Astrocyte (in vitro differentiated cells and primary cell): ENCODE measurements at regions not wholly inside any gene's neighbourhood (a gene's known extent, or its start where the extent isn't known, plus 50 kb on each side); places are given as distances from the start of the nearest gene placed in this dataset.

Experiments
- DNase-seq: peaks from one replicate; pipeline ENCODE4 v3.0.0-alpha.2; 2010; ENCODE audit warnings: low read depth
- FAIRE-seq: peaks from 2 replicates; lab custom pipeline; 2011; peaks lifted over from hg19 to GRCh38; lab: Jason Lieb, UNC
- H2AFZ ChIP-seq: 2 replicates; pipeline ENCODE4 v1.6.0; 2012; ENCODE audit warnings: low read depth, low read length, inconsistent platforms
- H3K27ac ChIP-seq: 2 replicates; pipeline ENCODE4 v1.5.1; 2011; ENCODE audit warnings: low read depth, low read length, inconsistent platforms
- H3K27me3 ChIP-seq: 2 replicates; pipeline ENCODE4 v1.6.0; 2011; ENCODE audit warnings: low read length, inconsistent platforms; ENCODE audit not compliant: insufficient read depth
- H3K36me3 ChIP-seq: 2 replicates; pipeline ENCODE4 v1.5.1; 2011; ENCODE audit warnings: low read length, inconsistent platforms; ENCODE audit not compliant: insufficient read depth
- H3K4me1 ChIP-seq: 2 replicates; pipeline ENCODE4 v1.5.1; 2011; ENCODE audit warnings: low read length, inconsistent platforms; ENCODE audit not compliant: insufficient read depth
- H3K4me2 ChIP-seq: 2 replicates; pipeline ENCODE4 v1.6.0; 2012; ENCODE audit warnings: low read length, inconsistent platforms
- H3K4me3 ChIP-seq: 2 replicates; pipeline ENCODE4 v1.5.1; 2011; ENCODE audit warnings: low read depth, mild to moderate bottlenecking, low read length, inconsistent platforms; ENCODE audit not compliant: insufficient read depth
- H3K79me2 ChIP-seq: 2 replicates; pipeline ENCODE4 v1.6.0; 2012; ENCODE audit warnings: mild to moderate bottlenecking, low read length, inconsistent platforms; ENCODE audit not compliant: insufficient read depth
- H3K9ac ChIP-seq: 2 replicates; pipeline ENCODE4 v1.6.0; 2012; ENCODE audit warnings: mild to moderate bottlenecking, low read length, inconsistent platforms
- H3K9me3 ChIP-seq: 2 replicates; pipeline ENCODE4 v1.5.1; 2012; ENCODE audit warnings: low read depth, mild to moderate bottlenecking, low read length, inconsistent platforms; ENCODE audit not compliant: insufficient read depth
- H4K20me1 ChIP-seq: 2 replicates; pipeline ENCODE4 v1.6.0; 2012; ENCODE audit warnings: low read length, inconsistent platforms; ENCODE audit not compliant: insufficient read depth
- H3K27ac Mint-ChIP-seq: one replicate; pipeline ENCODE4 v1.8.0; 2021; ENCODE audit warnings: mild to moderate bottlenecking, mixed read lengths; ENCODE audit not compliant: unreplicated experiment
- H3K27me3 Mint-ChIP-seq: one replicate; pipeline ENCODE4 v1.8.0; 2021; ENCODE audit warnings: low read depth, mixed read lengths; ENCODE audit not compliant: unreplicated experiment
- H3K36me3 Mint-ChIP-seq: one replicate; pipeline ENCODE4 v1.8.0; 2021; ENCODE audit warnings: low read depth, mixed read lengths; ENCODE audit not compliant: unreplicated experiment
- H3K4me1 Mint-ChIP-seq: one replicate; pipeline ENCODE4 v1.8.0; 2021; ENCODE audit warnings: low read depth, mixed read lengths; ENCODE audit not compliant: unreplicated experiment
- H3K4me3 Mint-ChIP-seq: one replicate; pipeline ENCODE4 v1.8.0; 2021; ENCODE audit warnings: mild to moderate bottlenecking, moderate library complexity, mixed read lengths; ENCODE audit not compliant: unreplicated experiment
- H3K9me3 Mint-ChIP-seq: one replicate; pipeline ENCODE4 v1.8.0; 2021; ENCODE audit warnings: mild to moderate bottlenecking, mixed read lengths; ENCODE audit not compliant: unreplicated experiment
- EZH2 ChIP-seq: IDR thresholded peaks from 2 replicates; pipeline ENCODE4 v1.6.1; 2012; ENCODE audit warnings: mild to moderate bottlenecking, low read length, inconsistent platforms; ENCODE audit not compliant: insufficient read depth
- TF ChIP-seq, protein P1 (sequence below): IDR thresholded peaks from 2 replicates; pipeline ENCODE4 v1.5.1; 2011; ENCODE audit warnings: low read depth, mild to moderate bottlenecking, inconsistent platforms, low read length, moderate library complexity; ENCODE audit not compliant: insufficient read depth

DNA sequence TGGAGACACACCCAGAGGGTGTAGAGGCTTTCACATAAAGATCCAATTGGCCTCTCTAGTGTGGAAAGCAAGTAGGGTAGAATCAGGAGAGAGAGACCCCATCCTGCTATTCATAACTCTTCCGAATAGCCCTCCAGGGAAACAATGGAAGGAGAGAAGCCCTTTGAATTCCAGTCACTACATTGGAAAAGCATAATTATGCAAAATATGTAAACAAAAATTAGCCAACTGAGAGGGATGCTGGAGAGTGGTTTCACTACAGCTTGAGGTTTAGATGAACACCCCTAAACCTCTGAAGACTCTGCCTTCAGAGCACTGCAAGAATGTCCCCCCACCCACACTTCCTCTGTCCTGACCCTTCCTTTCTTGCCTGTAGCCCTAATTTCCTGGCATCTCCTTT is 197.3 kb upstream of the ANKRD55 start:
- no peaks in the 10 kb centered on the region for H3K27me3 ChIP-seq
- H3K4me3 ChIP-seq: no peak overlapping the region
- no peak overlapping the region for H3K27ac ChIP-seq
- H3K36me3 ChIP-seq: no peaks in the 10 kb centered on the region
- Mint-ChIP-seq H3K4me1 (no peaks in the 10 kb centered on the region), H3K36me3 (no peaks in the 10 kb centered on the region), H3K27ac (no peak overlapping the region), H3K9me3 (peaks cover 4% of the 10 kb centered on the region), H3K27me3 (peaks cover 2% of the 10 kb centered on the region), H3K4me3 (no peak overlapping the region)
- H3K4me1 ChIP-seq: no peaks in the 10 kb centered on the region
- no peaks in the 10 kb centered on the region for H3K79me2 ChIP-seq
- no peak overlapping the region for H3K9ac ChIP-seq
- H3K4me2 ChIP-seq: no peak overlapping the region
- no peaks in the 10 kb centered on the region for H4K20me1 ChIP-seq
- TF ChIP-seq EZH2: no peak
- TF ChIP-seq, protein P1, sequence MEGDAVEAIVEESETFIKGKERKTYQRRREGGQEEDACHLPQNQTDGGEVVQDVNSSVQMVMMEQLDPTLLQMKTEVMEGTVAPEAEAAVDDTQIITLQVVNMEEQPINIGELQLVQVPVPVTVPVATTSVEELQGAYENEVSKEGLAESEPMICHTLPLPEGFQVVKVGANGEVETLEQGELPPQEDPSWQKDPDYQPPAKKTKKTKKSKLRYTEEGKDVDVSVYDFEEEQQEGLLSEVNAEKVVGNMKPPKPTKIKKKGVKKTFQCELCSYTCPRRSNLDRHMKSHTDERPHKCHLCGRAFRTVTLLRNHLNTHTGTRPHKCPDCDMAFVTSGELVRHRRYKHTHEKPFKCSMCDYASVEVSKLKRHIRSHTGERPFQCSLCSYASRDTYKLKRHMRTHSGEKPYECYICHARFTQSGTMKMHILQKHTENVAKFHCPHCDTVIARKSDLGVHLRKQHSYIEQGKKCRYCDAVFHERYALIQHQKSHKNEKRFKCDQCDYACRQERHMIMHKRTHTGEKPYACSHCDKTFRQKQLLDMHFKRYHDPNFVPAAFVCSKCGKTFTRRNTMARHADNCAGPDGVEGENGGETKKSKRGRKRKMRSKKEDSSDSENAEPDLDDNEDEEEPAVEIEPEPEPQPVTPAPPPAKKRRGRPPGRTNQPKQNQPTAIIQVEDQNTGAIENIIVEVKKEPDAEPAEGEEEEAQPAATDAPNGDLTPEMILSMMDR: no peak
- no peak overlapping the region for H2AFZ ChIP-seq
- DNase-seq (no peak), FAIRE-seq (no peak)
- no peaks in the 10 kb centered on the region for H3K9me3 ChIP-seq

DNA sequence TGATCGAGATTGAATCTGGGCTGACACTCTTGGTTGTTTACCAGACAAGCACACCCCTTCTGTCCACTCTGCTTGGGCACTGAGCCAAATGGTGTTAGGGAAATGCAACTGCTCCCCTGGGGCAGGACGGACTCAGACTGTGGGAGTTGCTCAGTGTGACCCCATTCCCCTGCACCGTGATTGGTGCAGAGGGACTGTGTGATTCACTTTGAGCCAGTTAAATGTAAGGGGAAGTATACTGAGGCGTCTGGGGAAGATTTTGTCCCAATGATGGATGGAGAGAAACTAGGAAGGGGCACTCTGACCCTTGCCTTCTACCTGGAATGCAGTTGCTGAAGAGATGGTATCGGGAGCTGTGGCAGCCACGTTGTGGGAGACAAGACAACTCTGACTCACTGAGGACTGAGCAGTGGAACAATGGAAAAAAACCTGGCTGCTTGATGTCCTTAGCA is 196.0 kb upstream of the ANKRD55 start:
- Histone ChIP-seq H3K79me2 (no peaks in the 10 kb centered on the region), H3K4me2 (no peak overlapping the region), H3K27ac (no peak overlapping the region), H4K20me1 (no peaks in the 10 kb centered on the region), H3K9me3 (no peaks in the 10 kb centered on the region), H2AFZ (peak overlapping the region; percentile 38), H3K4me3 (no peak overlapping the region), H3K4me1 (no peaks in the 10 kb centered on the region), H3K36me3 (no peaks in the 10 kb centered on the region), H3K9ac (no peak overlapping the region), H3K27me3 (no peaks in the 10 kb centered on the region)
- H3K9me3 Mint-ChIP-seq: peaks cover 4% of the 10 kb centered on the region
- FAIRE-seq: no peak
- H3K36me3 Mint-ChIP-seq: no peaks in the 10 kb centered on the region
- no peak overlapping the region for H3K4me3 Mint-ChIP-seq
- H3K27me3 Mint-ChIP-seq: no peaks in the 10 kb centered on the region
- no peak for TF ChIP-seq EZH2
- TF ChIP-seq, protein P1: no peak
- H3K4me1 Mint-ChIP-seq: no peaks in the 10 kb centered on the region
- DNase-seq: no peak
- no peak overlapping the region for H3K27ac Mint-ChIP-seq

DNA sequence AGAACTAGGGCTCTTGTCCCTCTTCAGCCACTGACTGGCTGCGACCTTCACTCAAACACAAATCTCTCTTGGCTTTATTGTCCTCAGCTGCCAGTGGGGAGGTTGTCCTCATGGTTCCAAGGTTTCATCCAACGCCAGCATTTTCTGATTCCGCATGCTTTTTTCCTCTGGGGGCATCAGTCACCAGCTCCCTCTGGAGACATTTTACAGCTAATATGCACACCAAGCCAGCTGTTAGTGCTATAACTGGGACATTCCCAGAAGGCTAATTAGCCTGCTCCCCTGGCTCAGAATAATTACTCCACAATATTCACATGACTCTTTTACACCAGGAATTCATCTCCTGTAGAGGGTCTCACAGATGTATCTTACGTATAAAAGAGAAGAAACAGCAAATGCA is 193.6 kb upstream of the ANKRD55 start:
- H3K4me3 Mint-ChIP-seq: no peak overlapping the region
- H3K4me1 ChIP-seq: no peaks in the 10 kb centered on the region
- H3K9me3 Mint-ChIP-seq: peaks cover 4% of the 10 kb centered on the region
- H3K27me3 ChIP-seq: no peaks in the 10 kb centered on the region
- H3K27me3 Mint-ChIP-seq: no peaks in the 10 kb centered on the region
- no peaks in the 10 kb centered on the region for H3K79me2 ChIP-seq
- H3K36me3 ChIP-seq: no peaks in the 10 kb centered on the region
- H3K4me2 ChIP-seq: no peak overlapping the region
- H3K27ac Mint-ChIP-seq: no peak overlapping the region
- H3K27ac ChIP-seq: no peak overlapping the region
- no peak for DNase-seq
- no peak overlapping the region for H2AFZ ChIP-seq
- TF ChIP-seq, protein P1: no peak
- no peak for TF ChIP-seq EZH2
- H3K36me3 Mint-ChIP-seq: no peaks in the 10 kb centered on the region
- FAIRE-seq: no peak
- H3K4me3 ChIP-seq: no peak overlapping the region
- H3K9ac ChIP-seq: no peak overlapping the region
- H3K9me3 ChIP-seq: no peaks in the 10 kb centered on the region
- no peaks in the 10 kb centered on the region for H4K20me1 ChIP-seq
- H3K4me1 Mint-ChIP-seq: no peaks in the 10 kb centered on the region
